Fibroblast of mammary gland (primary cell): ENCODE measurements at regions not wholly inside any gene's neighbourhood (a gene's known extent, or its start where the extent isn't known, plus 50 kb on each side); places are given as distances from the start of the nearest gene placed in this dataset.
"Not testable (repeated sequence)": the region's sequence is repeated elsewhere in the genome, so short reads cannot be mapped to it uniquely, and the experiment has no call there.

Source experiments
- DNase-seq: peaks from one replicate; pipeline ENCODE4 v3.0.0-alpha.2; 2010; ENCODE audit warnings: low read depth
- H3K4me3 ChIP-seq: 2 replicates; pipeline ENCODE4 v1.5.1; 2011; ENCODE audit warnings: low read depth, mild to moderate bottlenecking, low read length, moderate library complexity; ENCODE audit not compliant: control insufficient read depth
- TF ChIP-seq, protein P1 (sequence below): conservative IDR thresholded peaks from 2 replicates; pipeline ENCODE4 v1.5.1; 2011; ENCODE audit warnings: low read depth, low read length, inconsistent platforms; ENCODE audit not compliant: control insufficient read depth, insufficient read depth

GRCh38 chr2:78832481-78832880 is 193.0 kb upstream of the REG3G start:
- TF ChIP-seq, protein P1, sequence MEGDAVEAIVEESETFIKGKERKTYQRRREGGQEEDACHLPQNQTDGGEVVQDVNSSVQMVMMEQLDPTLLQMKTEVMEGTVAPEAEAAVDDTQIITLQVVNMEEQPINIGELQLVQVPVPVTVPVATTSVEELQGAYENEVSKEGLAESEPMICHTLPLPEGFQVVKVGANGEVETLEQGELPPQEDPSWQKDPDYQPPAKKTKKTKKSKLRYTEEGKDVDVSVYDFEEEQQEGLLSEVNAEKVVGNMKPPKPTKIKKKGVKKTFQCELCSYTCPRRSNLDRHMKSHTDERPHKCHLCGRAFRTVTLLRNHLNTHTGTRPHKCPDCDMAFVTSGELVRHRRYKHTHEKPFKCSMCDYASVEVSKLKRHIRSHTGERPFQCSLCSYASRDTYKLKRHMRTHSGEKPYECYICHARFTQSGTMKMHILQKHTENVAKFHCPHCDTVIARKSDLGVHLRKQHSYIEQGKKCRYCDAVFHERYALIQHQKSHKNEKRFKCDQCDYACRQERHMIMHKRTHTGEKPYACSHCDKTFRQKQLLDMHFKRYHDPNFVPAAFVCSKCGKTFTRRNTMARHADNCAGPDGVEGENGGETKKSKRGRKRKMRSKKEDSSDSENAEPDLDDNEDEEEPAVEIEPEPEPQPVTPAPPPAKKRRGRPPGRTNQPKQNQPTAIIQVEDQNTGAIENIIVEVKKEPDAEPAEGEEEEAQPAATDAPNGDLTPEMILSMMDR: no peak
- H3K4me3 ChIP-seq: no peak overlapping the region
- DNase-seq: no peak

- TF ChIP-seq, protein P1: no peak
- DNase-seq: no peak
- no peak overlapping the region for H3K4me3 ChIP-seq
Observed at GRCh38 chr2:78839259-78839658, 186.2 kb upstream of the REG3G start.

DNA sequence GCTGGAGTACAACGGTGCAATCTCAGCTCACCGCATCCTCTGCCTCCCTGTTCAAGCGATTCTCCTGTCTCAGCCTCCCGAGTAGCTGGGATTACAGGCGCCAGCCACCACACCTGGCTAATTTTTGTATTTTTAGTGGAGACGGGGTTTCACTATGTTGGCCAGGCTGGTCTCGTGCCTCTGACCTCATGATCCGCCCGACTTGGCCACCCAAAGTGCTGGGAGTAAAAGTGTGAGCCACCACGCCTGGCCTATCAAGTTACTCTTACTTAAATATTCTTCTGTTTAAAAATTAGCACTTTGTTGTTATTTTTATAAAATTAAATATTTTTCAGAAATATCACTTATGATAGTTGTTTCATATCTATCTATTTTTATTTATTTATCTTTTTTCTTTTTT is 185.2 kb upstream of the REG3G start:
- DNase-seq, H3K4me3 ChIP-seq: not testable (repeated sequence)

GRCh38 chr2:78845664-78846185 is 179.8 kb upstream of the REG3G start:
- H3K4me3 ChIP-seq: no peak overlapping the region
- TF ChIP-seq, protein P1: no peak
- no peak for DNase-seq

- DNase-seq: no peak
- TF ChIP-seq, protein P1: no peak
- H3K4me3 ChIP-seq: no peak overlapping the region
Observed at GRCh38 chr2:78861546-78861945, 164.0 kb upstream of the REG3G start.

DNA sequence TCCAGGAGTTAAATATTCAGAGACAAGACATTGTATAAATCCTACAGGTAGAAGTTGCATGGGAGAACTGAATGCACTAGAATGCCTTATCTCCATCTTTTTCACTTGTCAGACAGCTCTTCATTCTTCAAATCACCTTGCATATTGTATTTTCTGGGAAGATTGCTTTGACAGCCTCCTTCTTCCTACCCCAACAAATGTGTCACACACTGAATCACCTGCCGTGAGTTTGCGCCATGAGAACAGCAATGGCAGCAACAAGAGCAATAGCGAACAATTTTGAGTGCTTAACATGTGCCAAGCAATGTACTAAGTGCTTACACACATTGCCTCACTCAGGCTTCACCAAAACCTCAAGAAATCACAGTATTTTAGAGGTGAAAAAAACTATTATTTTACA is 161.3 kb upstream of the REG3G start:
- TF ChIP-seq, protein P1: no peak
- DNase-seq: no peak
- no peak overlapping the region for H3K4me3 ChIP-seq

- DNase-seq: no peak
- TF ChIP-seq, protein P1: no peak
- H3K4me3 ChIP-seq: no peak overlapping the region
Observed at GRCh38 chr2:78865667-78866066, 159.8 kb upstream of the REG3G start.
